Sigmoid colon (tissue), 6 donors: ENCODE measurements at regions not wholly inside any gene's neighbourhood (a gene's known extent, or its start where the extent isn't known, plus 50 kb on each side); places are given as distances from the start of the nearest gene placed in this dataset.
A peak's percentile ranks its signal among the peaks of the same experiment; 100 is the strongest.

Experiments
- DNase-seq: peaks from one replicate; pipeline ENCODE4 v3.0.0-alpha.2; 2019
- H3K27ac ChIP-seq, 4 donors: fragments of 200-600 bp; sonication (generic); one replicate each; pipeline ENCODE4 v1.5.1; 2016 to 2019; ENCODE audit warnings: mild to moderate bottlenecking in 1 of 4
- H3K27me3 ChIP-seq, 3 donors: fragments of 200-600 bp; sonication (generic); one replicate each; pipeline ENCODE4 v1.5.1; 2019; ENCODE audit warnings: mild to moderate bottlenecking in 1 of 3
- H3K36me3 ChIP-seq, 4 donors: fragments of 200-600 bp; sonication (generic); one replicate each; pipeline ENCODE4 v1.5.1; 2016 to 2019
- H3K4me1 ChIP-seq, 4 donors: fragments of 200-600 bp; sonication (generic); one replicate each; pipeline ENCODE4 v1.5.1; 2017 to 2019
- H3K4me3 ChIP-seq, 4 donors: fragments of 200-600 bp; sonication (generic); one replicate each; pipeline ENCODE4 v1.5.1; 2017 to 2019; ENCODE audit warnings: mild to moderate bottlenecking in 2 of 4, moderate library complexity in 1 of 4
- H3K9me3 ChIP-seq, 4 donors: fragments of 200-600 bp in 3 of 4; sonication (generic) in 3 of 4; one replicate each; pipeline versions ENCODE4 v1.5.1 to v1.6.1; 2013 to 2019
- EP300 ChIP-seq, 4 donors: sonication (generic); formaldehyde crosslinking; IDR thresholded peaks; one replicate each; pipeline ENCODE4 v1.6.1; 2017; ENCODE audit warnings: antibody characterized with exemption in 4 of 4
- POLR2A ChIP-seq, 2 donors: fragments of 450-650 bp; IDR thresholded peaks; one replicate each; pipeline ENCODE4 v1.6.1; 2016; ENCODE audit warnings: antibody characterized with exemption in 2 of 2, mild to moderate bottlenecking in 2 of 2, moderate library complexity in 2 of 2
- POLR2AphosphoS5 ChIP-seq, 4 donors: sonication (generic); formaldehyde crosslinking; IDR thresholded peaks; one replicate each; pipeline ENCODE4 v1.6.1; 2017; ENCODE audit warnings: antibody characterized with exemption in 4 of 4
- WGBS, 2 donors: extraction: QIAGEN DNeasy Blood & Tissue Kit; methylation state at CpG; one replicate each; pipeline ENCODE4 v1.1.7; 2013; 5-methylcytosine and 5-hydroxymethylcytosine counted together
- intact Hi-C: fragments of 100-400 bp; cut with DNase I; formaldehyde crosslinking; loops from one replicate; pipeline ENCODE4 v1.15.1; 2023
- TF ChIP-seq, protein P1 (sequence below), 4 experiments: fragments of 450-650 bp in 3 of 4; fragments of 200-600 bp in 1 of 4; IDR thresholded peaks; one replicate each; pipeline ENCODE4 v1.5.1; 2016 to 2019; ENCODE audit warnings: antibody characterized with exemption in 4 of 4, mild to moderate bottlenecking in 3 of 4, moderate library complexity in 2 of 4
- donor health status: healthy with polysubstance abuse.
- donor health status: healthy.

DNA sequence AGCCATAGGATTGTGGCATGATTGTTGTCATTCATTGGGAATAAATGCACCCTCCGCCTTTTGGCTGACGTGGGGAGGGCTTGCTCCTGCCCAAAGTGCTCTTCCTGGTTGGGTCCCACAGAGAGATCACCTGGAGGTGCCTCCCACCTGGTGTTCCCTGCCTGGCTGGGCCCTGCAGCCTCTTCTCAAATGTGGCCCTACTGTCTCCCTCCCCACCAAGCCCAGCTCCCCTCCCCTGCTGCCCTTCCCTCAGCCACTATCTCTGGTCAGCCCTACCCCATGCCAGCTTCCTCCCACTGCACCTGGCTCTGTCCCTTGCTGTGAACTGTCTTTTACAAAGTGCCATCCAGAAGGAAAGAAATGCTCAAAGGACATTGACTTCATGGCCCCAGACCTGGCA lies 173.4 kb downstream of the GLI2 start:
- H3K4me1 ChIP-seq, result peaks cover 0 to 23% (median 18%) of the 10 kb centered on the region in 4 donors
- TF ChIP-seq EP300 (IDR thresholded peaks at IDR 0.05), result no peak
- TF ChIP-seq, protein P1, sequence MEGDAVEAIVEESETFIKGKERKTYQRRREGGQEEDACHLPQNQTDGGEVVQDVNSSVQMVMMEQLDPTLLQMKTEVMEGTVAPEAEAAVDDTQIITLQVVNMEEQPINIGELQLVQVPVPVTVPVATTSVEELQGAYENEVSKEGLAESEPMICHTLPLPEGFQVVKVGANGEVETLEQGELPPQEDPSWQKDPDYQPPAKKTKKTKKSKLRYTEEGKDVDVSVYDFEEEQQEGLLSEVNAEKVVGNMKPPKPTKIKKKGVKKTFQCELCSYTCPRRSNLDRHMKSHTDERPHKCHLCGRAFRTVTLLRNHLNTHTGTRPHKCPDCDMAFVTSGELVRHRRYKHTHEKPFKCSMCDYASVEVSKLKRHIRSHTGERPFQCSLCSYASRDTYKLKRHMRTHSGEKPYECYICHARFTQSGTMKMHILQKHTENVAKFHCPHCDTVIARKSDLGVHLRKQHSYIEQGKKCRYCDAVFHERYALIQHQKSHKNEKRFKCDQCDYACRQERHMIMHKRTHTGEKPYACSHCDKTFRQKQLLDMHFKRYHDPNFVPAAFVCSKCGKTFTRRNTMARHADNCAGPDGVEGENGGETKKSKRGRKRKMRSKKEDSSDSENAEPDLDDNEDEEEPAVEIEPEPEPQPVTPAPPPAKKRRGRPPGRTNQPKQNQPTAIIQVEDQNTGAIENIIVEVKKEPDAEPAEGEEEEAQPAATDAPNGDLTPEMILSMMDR (IDR thresholded peaks at IDR 0.05), result no peak
- TF ChIP-seq POLR2A (IDR thresholded peaks at IDR 0.05), result no peak
- TF ChIP-seq POLR2AphosphoS5 (IDR thresholded peaks at IDR 0.05), result no peak
- no peak overlapping the region for H3K4me3 ChIP-seq
- intact Hi-C loops, result no loop called here
- no peaks in the 10 kb centered on the region for H3K36me3 ChIP-seq
- H3K27ac ChIP-seq, result no peak overlapping the region
- no peaks in the 10 kb centered on the region for H3K27me3 ChIP-seq
- H3K9me3 ChIP-seq, result no peaks in the 10 kb centered on the region
- WGBS, 2 donors, result 82% methylated on average over 2 of the region's 2 CpGs
- DNase-seq, result no peak

DNA sequence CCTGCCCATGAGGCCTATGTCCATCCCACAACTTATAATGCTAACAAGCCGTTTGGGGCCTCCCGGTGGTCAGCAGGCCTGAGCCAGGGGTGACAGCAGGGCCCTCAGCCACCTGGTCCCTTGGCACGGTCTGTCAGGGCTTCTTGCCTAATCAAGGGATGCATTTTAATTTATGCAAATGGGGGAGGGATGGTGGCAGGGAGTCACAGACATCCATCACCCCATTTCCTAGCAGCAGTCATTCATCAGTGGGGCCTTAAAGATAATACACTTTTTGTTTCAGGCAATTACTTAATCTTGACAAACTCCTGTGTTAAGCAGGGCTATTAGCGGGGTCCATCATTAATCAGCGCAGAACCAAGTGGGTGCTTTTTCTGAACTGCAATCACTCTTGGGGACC lies 174.5 kb downstream of the GLI2 start:
- Histone ChIP-seq H3K4me1 (peaks cover 0 to 23% (median 18%) of the 10 kb centered on the region in 4 donors), H3K27ac (no peak overlapping the region), H3K9me3 (no peaks in the 10 kb centered on the region), H3K4me3 (no peak overlapping the region), H3K27me3 (no peaks in the 10 kb centered on the region), H3K36me3 (no peaks in the 10 kb centered on the region)
- TF ChIP-seq POLR2AphosphoS5 (IDR thresholded peaks at IDR 0.05) (no peak), EP300 (IDR thresholded peaks at IDR 0.05) (no peak), POLR2A (IDR thresholded peaks at IDR 0.05) (no peak)
- TF ChIP-seq, protein P1 (IDR thresholded peaks at IDR 0.05), result no peak
- intact Hi-C loops, result loop anchor here (5.0 kb wide), 1 partner anchor 443 kb away; no protein-coding TSS in a partner anchor
- WGBS, 2 donors, result 91 to 93% methylated on average over 5 of the region's 5 CpGs
- DNase-seq, result no peak

DNA sequence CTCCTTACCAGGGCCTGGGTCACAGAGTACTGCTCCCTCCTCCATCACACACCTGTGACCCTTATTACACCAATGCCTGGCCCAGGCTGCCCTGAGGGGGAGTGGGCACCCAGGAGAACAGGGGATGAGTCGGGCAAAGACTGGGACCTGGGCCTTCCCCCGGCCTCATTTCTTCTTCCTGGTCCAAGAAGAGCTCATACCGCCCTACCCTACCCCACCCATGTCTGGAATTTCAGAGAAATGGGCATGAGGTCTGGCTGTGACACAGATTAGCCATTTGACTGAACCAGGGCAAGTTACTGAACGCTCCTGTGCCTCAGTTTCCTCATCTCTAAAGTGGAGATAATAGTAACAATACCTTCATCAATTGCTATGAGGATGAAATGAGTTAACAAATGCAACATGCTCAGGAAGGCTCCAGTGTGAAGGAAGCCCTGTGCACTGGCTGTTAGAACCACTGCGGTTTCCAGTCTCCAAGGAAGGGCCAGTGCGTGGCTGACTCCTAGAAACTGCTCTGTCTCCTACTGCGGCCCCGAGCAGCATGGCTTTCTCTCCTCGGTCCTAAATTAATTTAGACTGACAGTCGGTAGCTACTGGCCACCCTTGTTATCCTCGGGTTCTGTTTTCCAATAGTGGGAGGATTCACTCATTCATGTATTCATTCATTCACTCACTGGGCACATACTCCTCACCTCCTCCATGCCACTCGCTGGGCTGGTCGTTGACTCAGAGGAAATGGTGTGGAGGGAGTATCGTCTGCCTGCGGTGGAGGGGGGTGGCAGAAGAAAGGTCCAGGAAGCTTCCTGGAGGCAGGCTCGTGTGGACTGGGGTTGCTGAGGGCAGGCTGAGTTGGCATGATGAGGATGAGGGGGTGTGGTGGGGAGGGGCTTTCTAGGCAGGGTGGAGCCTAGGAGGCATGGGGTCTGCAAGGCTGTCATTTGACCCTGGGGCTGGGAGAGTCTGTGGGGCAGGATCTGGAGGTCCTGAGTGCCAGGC lies 175.6 kb downstream of the GLI2 start:
- H3K27ac ChIP-seq, result peak overlapping the region in 3 of 4 donors; percentile 29 to 69 (median 33)
- intact Hi-C loops, result loop anchor here (5.0 kb wide), 1 partner anchor 444 kb away; no protein-coding TSS in a partner anchor
- H3K27me3 ChIP-seq, result no peaks in the 10 kb centered on the region
- H3K4me1 ChIP-seq, result peaks cover 0 to 29% (median 22%) of the 10 kb centered on the region in 4 donors
- H3K9me3 ChIP-seq, result no peaks in the 10 kb centered on the region
- H3K4me3 ChIP-seq, result no peak overlapping the region
- 63 to 79% methylated on average over 16 of the region's 16 CpGs for WGBS, 2 donors
- DNase-seq, result no peak
- TF ChIP-seq POLR2A (IDR thresholded peaks at IDR 0.05), result no peak
- no peak for TF ChIP-seq POLR2AphosphoS5 (IDR thresholded peaks at IDR 0.05)
- no peak for TF ChIP-seq EP300 (IDR thresholded peaks at IDR 0.05)
- TF ChIP-seq, protein P1 (IDR thresholded peaks at IDR 0.05), result no peak
- H3K36me3 ChIP-seq, result no peaks in the 10 kb centered on the region

DNA sequence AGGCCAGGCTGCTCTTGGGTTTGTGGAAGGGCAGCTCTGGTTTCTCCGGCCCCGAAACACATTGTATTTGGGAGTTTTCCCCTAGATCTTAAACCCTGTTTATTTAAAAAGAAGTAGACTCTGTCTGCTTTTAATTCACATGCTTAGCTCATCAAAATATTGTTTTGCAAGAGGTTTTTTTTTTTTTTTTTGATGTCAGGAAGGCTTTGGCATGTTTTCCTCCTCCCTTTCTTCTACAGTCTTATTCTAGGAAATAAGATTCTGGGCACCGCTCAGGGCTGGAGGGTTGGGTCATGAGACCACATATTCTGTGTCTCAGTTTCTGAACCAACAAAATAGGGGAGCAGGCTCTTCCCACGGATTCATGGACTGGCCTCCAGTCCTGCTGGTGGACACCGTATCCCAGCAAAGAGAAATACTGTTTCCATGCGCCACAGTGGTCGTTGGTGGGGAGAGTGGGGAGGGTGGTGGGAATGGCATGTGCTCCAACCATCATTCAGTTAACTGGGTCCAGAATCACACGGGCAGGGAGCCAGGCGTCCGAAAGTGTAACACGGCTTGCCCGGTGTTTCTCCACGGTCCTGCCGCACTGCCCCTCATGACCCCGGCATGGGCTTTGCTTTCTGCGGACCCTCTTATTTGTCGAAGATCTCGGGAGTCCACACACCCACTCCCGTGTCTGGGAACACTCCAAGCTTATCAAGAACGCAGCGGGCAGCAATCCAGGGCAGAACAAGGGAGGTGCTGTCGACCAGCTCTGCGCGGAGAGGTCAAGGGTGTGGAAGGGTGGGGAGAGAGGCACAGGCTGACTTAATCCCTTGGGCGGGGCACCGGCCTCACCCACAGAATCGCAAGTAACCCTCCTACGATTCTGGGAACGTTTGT lies 176.7 kb downstream of the GLI2 start:
- Histone ChIP-seq H3K27me3 (no peaks in the 10 kb centered on the region), H3K4me1 (peaks cover 0 to 29% (median 25%) of the 10 kb centered on the region in 4 donors), H3K27ac (peak overlapping the region; percentile 19 to 69 (median 38)), H3K9me3 (no peaks in the 10 kb centered on the region), H3K4me3 (no peak overlapping the region), H3K36me3 (no peaks in the 10 kb centered on the region)
- intact Hi-C loops, result loop anchor here (5.0 kb wide), 1 partner anchor 445 kb away; no protein-coding TSS in a partner anchor
- TF ChIP-seq POLR2A (IDR thresholded peaks at IDR 0.05) (no peak), EP300 (IDR thresholded peaks at IDR 0.05) (no peak)
- TF ChIP-seq, protein P1 (IDR thresholded peaks at IDR 0.05), result no peak
- 23 to 70% methylated on average over 29 of the region's 29 CpGs for WGBS, 2 donors
- DNase-seq, result no peak
